VCaP (cell line): ENCODE measurements at regions not wholly inside any gene's neighbourhood (a gene's known extent, or its start where the extent isn't known, plus 50 kb on each side); places are given as distances from the start of the nearest gene placed in this dataset.
"Not testable (repeated sequence)": the region's sequence is repeated elsewhere in the genome, so short reads cannot be mapped to it uniquely, and the experiment has no call there.

ENCODE experiments used
- H3K27ac ChIP-seq: fragments of 450-650 bp; 2 replicates; pipeline ENCODE4 v1.5.1; 2017
- CTCF ChIP-seq: fragments of 450-650 bp; conservative IDR thresholded peaks from 2 replicates; pipeline ENCODE4 v1.5.1; 2017; ENCODE audit warnings: mild to moderate bottlenecking, moderate library complexity

- no peak for TF ChIP-seq CTCF
- H3K27ac ChIP-seq = no peak overlapping the region
Observed at GRCh38 chr1:73009938-73010337, 727.6 kb upstream of the NEGR1 start.

GRCh38 chr1:73009311-73009710 is 727.0 kb upstream of the NEGR1 start:
- H3K27ac ChIP-seq = no peak overlapping the region
- TF ChIP-seq CTCF = no peak

GRCh38 chr1:72997624-72998023 is 715.3 kb upstream of the NEGR1 start:
- TF ChIP-seq CTCF = no peak
- H3K27ac ChIP-seq = no peak overlapping the region

- TF ChIP-seq CTCF = no peak
- no peak overlapping the region for H3K27ac ChIP-seq
Observed at GRCh38 chr1:72997041-72997440, 714.7 kb upstream of the NEGR1 start.

- H3K27ac ChIP-seq = not testable (repeated sequence)
Observed at GRCh38 chr1:72987871-72988270, 705.5 kb upstream of the NEGR1 start.

GRCh38 chr1:72986591-72987290 is 704.4 kb upstream of the NEGR1 start:
- H3K27ac ChIP-seq = no peak overlapping the region
- TF ChIP-seq CTCF = no peak

GRCh38 chr1:72985024-72985423 is 702.7 kb upstream of the NEGR1 start:
- not testable (repeated sequence) for H3K27ac ChIP-seq

GRCh38 chr1:72983011-72983410 is 700.7 kb upstream of the NEGR1 start:
- not testable (repeated sequence) for H3K27ac ChIP-seq

- no peak overlapping the region for H3K27ac ChIP-seq
- no peak for TF ChIP-seq CTCF
Observed at GRCh38 chr1:72969461-72969860, 687.1 kb upstream of the NEGR1 start.
